Stimulated activated CD8-positive, alpha-beta memory T cell treated with anti-CD3 and anti-CD28 coated beads, Interleukin-4, amount 100 ng/mL, for 4 hours (primary cell): ENCODE measurements at regions not wholly inside any gene's neighbourhood (a gene's known extent, or its start where the extent isn't known, plus 50 kb on each side); places are given as distances from the start of the nearest gene placed in this dataset.
"Not testable (repeated sequence)": the region's sequence is repeated elsewhere in the genome, so short reads cannot be mapped to it uniquely, and the experiment has no call there.

ENCODE experiments used
- DNase-seq, 2 donors: peaks; one replicate each; pipeline ENCODE4 v3.0.0-alpha.2; 2020; ENCODE audit warnings: low read depth in 2 of 2, low spot score in 1 of 2

- no peak for DNase-seq
Measured at GRCh38 chr18:22503803-22504202, 86.1 kb upstream of the CTAGE1 start.

- DNase-seq: no peak
Measured at GRCh38 chr18:22504251-22505030, 86.7 kb upstream of the CTAGE1 start.

GRCh38 chr18:22505141-22505591, 87.5 kb upstream of the CTAGE1 start:
- DNase-seq: no peak

- DNase-seq: no peak
Measured at GRCh38 chr18:22507055-22507454, 89.3 kb upstream of the CTAGE1 start.

- no peak for DNase-seq
Measured at GRCh38 chr18:22509423-22509822, 91.7 kb upstream of the CTAGE1 start.

- no peak for DNase-seq
Measured at GRCh38 chr18:22510697-22511096, 93.0 kb upstream of the CTAGE1 start.

GRCh38 chr18:22513721-22514481, 96.2 kb upstream of the CTAGE1 start:
- DNase-seq: no peak

- DNase-seq: no peak
Measured at GRCh38 chr18:22514655-22515054, 96.9 kb upstream of the CTAGE1 start.

- DNase-seq: no peak
Measured at GRCh38 chr18:22515250-22515649, 97.5 kb upstream of the CTAGE1 start.

- no peak for DNase-seq
Measured at GRCh38 chr18:22517356-22517755, 99.6 kb upstream of the CTAGE1 start.

- DNase-seq: no peak
Measured at GRCh38 chr18:22521026-22521707, 103.5 kb upstream of the CTAGE1 start.

GRCh38 chr18:22523481-22523880, 105.8 kb upstream of the CTAGE1 start:
- no peak for DNase-seq

GRCh38 chr18:22524783-22525182, 107.1 kb upstream of the CTAGE1 start:
- no peak for DNase-seq

GRCh38 chr18:22525313-22525712, 107.6 kb upstream of the CTAGE1 start:
- DNase-seq: no peak

- DNase-seq: no peak
Measured at GRCh38 chr18:22525883-22526282, 108.2 kb upstream of the CTAGE1 start.

- no peak for DNase-seq
Measured at GRCh38 chr18:22528291-22528690, 110.6 kb upstream of the CTAGE1 start.

- DNase-seq: not testable (repeated sequence)
Measured at GRCh38 chr18:22534706-22535105, 117.0 kb upstream of the CTAGE1 start.

- DNase-seq: no peak
Measured at GRCh38 chr18:22536558-22536957, 118.8 kb upstream of the CTAGE1 start.

GRCh38 chr18:22538426-22538825, 120.7 kb upstream of the CTAGE1 start:
- DNase-seq: no peak

- DNase-seq: no peak
Measured at GRCh38 chr18:22539051-22539765, 121.5 kb upstream of the CTAGE1 start.

- DNase-seq: no peak
Measured at GRCh38 chr18:22541232-22541631, 123.5 kb upstream of the CTAGE1 start.
